H1 (cell line): ENCODE measurements at regions not wholly inside any gene's neighbourhood (a gene's known extent, or its start where the extent isn't known, plus 50 kb on each side); places are given as distances from the start of the nearest gene placed in this dataset.

ENCODE experiments used
- CHD7 ChIP-seq: fragments of 300-600 bp; sonication (generic); IDR thresholded peaks from 2 replicates; pipeline ENCODE4 v1.7.1; 2012; ENCODE audit warnings: low read length, moderate library complexity, mild to moderate bottlenecking, inconsistent platforms; ENCODE audit not compliant: insufficient replicate concordance
- EGR1 ChIP-seq: IDR thresholded peaks from 2 replicates; pipeline ENCODE4 v1.6.1; 2011; ENCODE audit warnings: low read depth, low read length, borderline replicate concordance
- GABPA ChIP-seq: IDR thresholded peaks from 2 replicates; pipeline ENCODE4 v1.6.1; 2011; ENCODE audit warnings: mild to moderate bottlenecking, low read length, moderate library complexity, borderline replicate concordance; ENCODE audit not compliant: insufficient read depth
- HDAC6 ChIP-seq: IDR thresholded peaks from one replicate; pipeline ENCODE4 v1.7.1; 2012; ENCODE audit warnings: low read depth, mild to moderate bottlenecking, inconsistent platforms, low read length, moderate library complexity
- KDM4A ChIP-seq: IDR thresholded peaks from one replicate; pipeline ENCODE4 v1.7.1; 2012; ENCODE audit warnings: low read depth, mild to moderate bottlenecking, moderate library complexity, low read length, inconsistent platforms; ENCODE audit not compliant: severe bottlenecking
- POLR2A ChIP-seq, 2 experiments: IDR thresholded peaks; 1 replicate in 1 of 2; 2 replicates in 1 of 2; pipeline ENCODE4 v1.6.1; 2011; ENCODE audit warnings: low read depth in 2 of 2, low read length in 2 of 2, mild to moderate bottlenecking in 2 of 2; ENCODE audit errors: control extremely low read depth in 1 of 2
- SP2 ChIP-seq: IDR thresholded peaks from 2 replicates; pipeline ENCODE4 v1.6.1; 2012; ENCODE audit warnings: mild to moderate bottlenecking, low read length, inconsistent platforms
- SUZ12 ChIP-seq: fragments of 200-600 bp; sonication (generic); IDR thresholded peaks from 2 replicates; pipeline ENCODE4 v1.6.1; 2012; ENCODE audit warnings: mild to moderate bottlenecking, inconsistent platforms, low read length, moderate library complexity, mixed read lengths

- TF ChIP-seq CHD7 (no peak), SP2 (no peak), HDAC6 (no peak), KDM4A (no peak), GABPA (no peak), SUZ12 (no peak), POLR2A (IDR thresholded peaks at IDR 0.05; ENCODE audit: control extremely low read depth in 1 of 2, low read depth in 2 of 2, low read length in 2 of 2) (no peak), EGR1 (no peak)
Measured at GRCh38 chr2:196370381-196370780, 199.0 kb upstream of the STK17B start (continued).
